22Rv1 (cell line): ENCODE measurements at regions not wholly inside any gene's neighbourhood (a gene's known extent, or its start where the extent isn't known, plus 50 kb on each side); places are given as distances from the start of the nearest gene placed in this dataset.

ENCODE experiments used
- H3K27ac ChIP-seq: fragments of 450-650 bp; 2 replicates; pipeline ENCODE4 v1.5.1; 2017
- ZFX ChIP-seq: fragments of 450-650 bp; IDR thresholded peaks from 2 replicates; pipeline ENCODE4 v1.6.1; 2017; ENCODE audit warnings: antibody characterized with exemption, borderline replicate concordance
- TF ChIP-seq, protein P1 (sequence below): fragments of 450-650 bp; IDR thresholded peaks from 2 replicates; pipeline ENCODE4 v1.5.1; 2017; ENCODE audit warnings: mild to moderate bottlenecking

DNA sequence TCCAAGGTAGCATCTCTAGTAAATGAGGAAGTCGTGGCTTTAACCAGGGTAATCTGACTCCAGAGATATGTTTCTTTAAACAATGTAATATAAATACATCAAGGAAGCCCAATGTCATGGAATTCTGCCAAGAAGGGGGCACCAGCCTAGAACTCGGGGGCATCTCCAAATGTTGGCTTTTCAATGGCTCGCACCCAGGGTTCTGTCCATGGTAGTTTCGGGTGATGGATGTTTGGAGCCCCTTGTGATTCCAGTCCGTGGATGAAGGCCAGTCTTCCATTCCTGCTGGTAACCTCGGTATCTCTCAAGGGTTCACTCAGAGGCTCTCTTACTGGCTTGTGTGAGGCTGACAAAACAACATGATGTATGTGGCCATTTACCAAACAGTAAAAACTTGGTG is 91.7 kb upstream of the SPHKAP start:
- no peak overlapping the region for H3K27ac ChIP-seq
- TF ChIP-seq ZFX: no peak
- TF ChIP-seq, protein P1, sequence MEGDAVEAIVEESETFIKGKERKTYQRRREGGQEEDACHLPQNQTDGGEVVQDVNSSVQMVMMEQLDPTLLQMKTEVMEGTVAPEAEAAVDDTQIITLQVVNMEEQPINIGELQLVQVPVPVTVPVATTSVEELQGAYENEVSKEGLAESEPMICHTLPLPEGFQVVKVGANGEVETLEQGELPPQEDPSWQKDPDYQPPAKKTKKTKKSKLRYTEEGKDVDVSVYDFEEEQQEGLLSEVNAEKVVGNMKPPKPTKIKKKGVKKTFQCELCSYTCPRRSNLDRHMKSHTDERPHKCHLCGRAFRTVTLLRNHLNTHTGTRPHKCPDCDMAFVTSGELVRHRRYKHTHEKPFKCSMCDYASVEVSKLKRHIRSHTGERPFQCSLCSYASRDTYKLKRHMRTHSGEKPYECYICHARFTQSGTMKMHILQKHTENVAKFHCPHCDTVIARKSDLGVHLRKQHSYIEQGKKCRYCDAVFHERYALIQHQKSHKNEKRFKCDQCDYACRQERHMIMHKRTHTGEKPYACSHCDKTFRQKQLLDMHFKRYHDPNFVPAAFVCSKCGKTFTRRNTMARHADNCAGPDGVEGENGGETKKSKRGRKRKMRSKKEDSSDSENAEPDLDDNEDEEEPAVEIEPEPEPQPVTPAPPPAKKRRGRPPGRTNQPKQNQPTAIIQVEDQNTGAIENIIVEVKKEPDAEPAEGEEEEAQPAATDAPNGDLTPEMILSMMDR: no peak

DNA sequence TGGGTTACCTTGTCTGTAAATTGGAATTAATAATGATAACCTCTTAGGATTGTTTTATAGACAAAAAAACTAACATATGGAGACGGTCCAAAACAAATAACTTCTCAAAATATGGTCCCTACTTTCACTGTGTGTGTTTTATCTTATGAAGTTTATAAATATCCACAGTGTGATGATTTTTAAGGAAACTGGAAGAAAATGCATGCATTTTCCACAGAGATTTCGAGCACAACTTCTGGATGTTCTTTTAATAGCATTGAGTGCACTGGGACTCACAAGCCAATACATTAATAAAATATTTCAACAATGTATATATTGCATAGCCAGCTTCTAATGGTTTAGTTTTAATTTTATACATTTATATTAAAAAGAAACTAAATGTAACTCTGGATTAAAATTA is 87.9 kb upstream of the SPHKAP start:
- no peak overlapping the region for H3K27ac ChIP-seq
- TF ChIP-seq, protein P1: no peak
- no peak for TF ChIP-seq ZFX

DNA sequence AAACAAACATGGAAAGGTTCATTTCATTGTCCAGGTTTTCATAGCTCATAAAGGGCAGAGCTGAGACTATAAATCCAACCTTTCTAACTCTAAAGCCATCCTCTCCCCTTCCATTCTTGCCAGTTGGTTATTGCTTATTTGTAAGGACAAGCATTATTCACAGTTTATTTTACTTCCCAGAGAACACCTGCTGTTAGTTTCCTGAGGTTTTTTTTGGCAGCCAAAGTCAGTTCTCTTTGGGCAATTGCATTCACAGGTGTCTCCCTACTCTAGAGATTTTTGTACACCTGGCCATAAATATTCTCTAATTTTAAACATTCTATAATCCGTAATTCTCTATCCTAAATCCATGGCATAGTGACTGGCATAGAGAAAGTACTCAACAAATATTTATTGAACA is 87.3 kb upstream of the SPHKAP start:
- H3K27ac ChIP-seq: no peak overlapping the region
- TF ChIP-seq, protein P1: no peak
- TF ChIP-seq ZFX: no peak

DNA sequence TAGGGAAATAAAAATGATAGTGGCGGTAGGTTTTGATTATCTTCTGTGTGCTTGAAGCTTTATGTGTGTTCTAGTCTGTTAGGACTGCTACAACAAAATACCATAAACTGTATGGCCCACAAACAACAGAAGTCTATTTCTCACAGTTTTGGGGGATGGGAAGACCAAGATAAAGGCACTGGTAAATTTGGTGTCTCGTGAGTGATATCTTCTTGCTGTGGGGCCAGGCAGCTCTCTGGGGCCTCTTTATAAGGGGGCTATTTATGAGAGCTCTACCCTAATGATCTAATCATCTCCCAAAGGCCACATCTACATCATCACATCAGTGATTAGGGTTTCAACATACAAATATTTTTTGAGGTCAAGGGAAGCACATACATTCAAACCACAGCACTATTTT is 86.8 kb upstream of the SPHKAP start:
- TF ChIP-seq ZFX: no peak
- TF ChIP-seq, protein P1: no peak
- H3K27ac ChIP-seq: no peak overlapping the region

DNA sequence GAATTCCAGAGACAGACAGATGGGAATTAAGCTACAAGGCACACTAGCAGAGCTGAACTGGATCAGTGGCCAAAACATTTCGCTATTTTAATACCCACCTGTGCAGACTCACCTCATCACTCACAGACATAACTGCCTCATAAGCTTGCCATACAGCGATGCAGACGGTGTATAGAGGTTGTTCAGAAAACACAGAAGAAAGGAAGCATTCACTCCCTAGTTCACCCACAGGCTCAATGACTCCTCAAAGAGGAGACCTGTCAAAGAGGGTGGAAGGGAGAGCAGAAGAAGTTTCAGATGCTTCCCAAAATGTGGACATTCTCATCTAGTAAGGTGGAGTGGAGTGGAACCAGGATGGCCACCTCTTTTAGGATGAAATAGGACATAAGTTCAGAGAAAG is 81.7 kb upstream of the SPHKAP start:
- TF ChIP-seq, protein P1: no peak
- TF ChIP-seq ZFX: no peak
- no peak overlapping the region for H3K27ac ChIP-seq

DNA sequence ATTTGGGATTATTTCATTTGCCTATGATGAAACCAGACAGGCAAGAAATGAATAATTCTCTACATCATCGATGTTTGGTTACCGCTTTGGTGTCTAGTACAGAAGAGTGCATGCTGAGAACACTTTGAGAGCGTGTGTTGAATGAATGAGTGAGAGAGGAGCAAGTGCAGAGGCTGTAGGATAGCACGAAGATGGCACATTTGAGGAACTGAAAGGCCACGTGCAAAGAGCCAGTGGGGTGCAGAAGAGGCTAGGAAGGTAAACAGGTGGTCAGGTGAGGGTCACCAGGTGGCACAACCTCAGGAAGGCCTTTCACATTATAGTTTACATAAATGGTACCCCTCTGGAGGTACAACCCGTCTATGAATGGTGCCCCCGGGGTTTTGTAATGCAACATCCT is 80.1 kb upstream of the SPHKAP start:
- no peak for TF ChIP-seq ZFX
- no peak overlapping the region for H3K27ac ChIP-seq

DNA sequence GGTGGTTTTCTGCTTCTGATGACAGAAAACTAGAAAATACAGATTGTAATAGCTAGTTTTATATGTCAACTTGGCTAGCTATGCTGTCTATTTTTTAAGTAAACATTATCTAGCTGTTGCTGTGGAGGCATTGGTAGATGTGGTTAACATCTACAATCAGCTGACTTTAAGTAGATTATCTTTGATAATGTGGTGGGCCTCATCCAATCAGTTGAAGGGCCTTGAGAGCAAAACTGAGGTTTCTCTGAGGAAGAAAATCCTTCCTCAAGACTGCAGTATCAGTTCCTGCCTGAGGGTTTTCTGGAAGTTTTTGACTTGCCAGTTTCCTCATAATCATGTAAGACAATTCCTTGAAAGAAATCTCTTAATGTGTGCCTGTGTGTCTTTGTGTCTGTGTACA is 75.9 kb upstream of the SPHKAP start:
- TF ChIP-seq, protein P1: no peak
- no peak for TF ChIP-seq ZFX
- no peak overlapping the region for H3K27ac ChIP-seq

DNA sequence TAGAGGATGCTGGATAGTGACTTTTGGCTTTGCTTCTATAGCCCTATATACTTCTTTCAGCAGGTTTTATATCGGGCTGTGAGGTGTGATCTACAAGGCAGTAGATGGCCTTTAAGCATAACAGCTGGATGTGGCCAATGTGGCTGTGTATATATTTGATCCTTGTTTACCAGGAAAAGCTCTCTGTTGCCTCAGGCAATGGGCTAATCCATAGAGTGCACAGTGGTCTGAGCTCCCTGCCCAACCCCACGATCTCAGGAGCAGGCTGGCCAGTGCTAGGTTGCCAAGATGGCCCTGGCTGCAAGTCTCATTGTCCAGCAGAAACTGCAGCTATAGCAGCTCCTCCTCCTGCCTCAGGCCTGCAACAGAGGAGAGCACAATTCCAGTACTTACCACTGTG is 72.3 kb upstream of the SPHKAP start:
- H3K27ac ChIP-seq: no peak overlapping the region
- no peak for TF ChIP-seq ZFX
- TF ChIP-seq, protein P1: no peak
